Gastroesophageal sphincter (tissue), 3 donors: ENCODE measurements at regions not wholly inside any gene's neighbourhood (a gene's known extent, or its start where the extent isn't known, plus 50 kb on each side); places are given as distances from the start of the nearest gene placed in this dataset.

Experiments
- EP300 ChIP-seq: sonication (generic); formaldehyde crosslinking; IDR thresholded peaks from one replicate; pipeline ENCODE4 v1.6.1; 2017; ENCODE audit warnings: antibody characterized with exemption, mild to moderate bottlenecking
- POLR2A ChIP-seq, 2 donors: fragments of 450-650 bp; IDR thresholded peaks; one replicate each; pipeline ENCODE4 v1.6.1; 2017; ENCODE audit warnings: antibody characterized with exemption in 2 of 2, mild to moderate bottlenecking in 2 of 2, moderate library complexity in 1 of 2
- POLR2AphosphoS5 ChIP-seq: sonication (generic); formaldehyde crosslinking; IDR thresholded peaks from one replicate; pipeline ENCODE4 v1.6.1; 2017; ENCODE audit warnings: antibody characterized with exemption
- TF ChIP-seq, protein P1 (sequence below), 4 experiments: fragments of 200-600 bp in 2 of 4; fragments of 450-650 bp in 2 of 4; sonication (generic) in 1 of 4; IDR thresholded peaks; one replicate each; pipeline ENCODE4 v1.5.1; 2017 to 2019; ENCODE audit warnings: antibody characterized with exemption in 4 of 4, mild to moderate bottlenecking in 2 of 4, moderate library complexity in 2 of 4

DNA sequence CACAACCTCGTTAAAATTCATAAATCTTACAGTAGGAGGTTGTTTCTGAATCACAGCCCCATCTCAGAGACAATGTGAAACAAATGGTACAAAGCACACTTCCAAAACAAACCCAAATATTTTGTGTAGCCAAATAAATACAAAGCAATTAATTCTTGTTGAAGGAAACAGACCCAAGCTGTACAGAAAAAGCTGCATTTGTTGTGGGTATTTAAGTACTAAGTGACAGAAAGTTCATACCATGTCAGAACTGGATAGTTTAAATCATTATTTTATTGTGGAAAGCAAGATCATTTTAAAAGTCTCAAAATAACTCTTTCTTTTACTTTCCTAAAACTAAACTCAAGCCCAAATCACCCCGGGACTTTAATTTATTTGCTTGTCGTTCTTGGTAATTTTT, 570.7 kb downstream of the ELAVL2 start:
- TF ChIP-seq, protein P1, sequence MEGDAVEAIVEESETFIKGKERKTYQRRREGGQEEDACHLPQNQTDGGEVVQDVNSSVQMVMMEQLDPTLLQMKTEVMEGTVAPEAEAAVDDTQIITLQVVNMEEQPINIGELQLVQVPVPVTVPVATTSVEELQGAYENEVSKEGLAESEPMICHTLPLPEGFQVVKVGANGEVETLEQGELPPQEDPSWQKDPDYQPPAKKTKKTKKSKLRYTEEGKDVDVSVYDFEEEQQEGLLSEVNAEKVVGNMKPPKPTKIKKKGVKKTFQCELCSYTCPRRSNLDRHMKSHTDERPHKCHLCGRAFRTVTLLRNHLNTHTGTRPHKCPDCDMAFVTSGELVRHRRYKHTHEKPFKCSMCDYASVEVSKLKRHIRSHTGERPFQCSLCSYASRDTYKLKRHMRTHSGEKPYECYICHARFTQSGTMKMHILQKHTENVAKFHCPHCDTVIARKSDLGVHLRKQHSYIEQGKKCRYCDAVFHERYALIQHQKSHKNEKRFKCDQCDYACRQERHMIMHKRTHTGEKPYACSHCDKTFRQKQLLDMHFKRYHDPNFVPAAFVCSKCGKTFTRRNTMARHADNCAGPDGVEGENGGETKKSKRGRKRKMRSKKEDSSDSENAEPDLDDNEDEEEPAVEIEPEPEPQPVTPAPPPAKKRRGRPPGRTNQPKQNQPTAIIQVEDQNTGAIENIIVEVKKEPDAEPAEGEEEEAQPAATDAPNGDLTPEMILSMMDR (IDR thresholded peaks at IDR 0.05), result no peak
- TF ChIP-seq POLR2A (IDR thresholded peaks at IDR 0.05), result no peak
- TF ChIP-seq POLR2AphosphoS5, result no peak
- no peak for TF ChIP-seq EP300
